ENCODE measurements at regions not wholly inside any gene's neighbourhood (a gene's known extent, or its start where the extent isn't known, plus 50 kb on each side); places are given as distances from the start of the nearest gene placed in this dataset.

DNA sequence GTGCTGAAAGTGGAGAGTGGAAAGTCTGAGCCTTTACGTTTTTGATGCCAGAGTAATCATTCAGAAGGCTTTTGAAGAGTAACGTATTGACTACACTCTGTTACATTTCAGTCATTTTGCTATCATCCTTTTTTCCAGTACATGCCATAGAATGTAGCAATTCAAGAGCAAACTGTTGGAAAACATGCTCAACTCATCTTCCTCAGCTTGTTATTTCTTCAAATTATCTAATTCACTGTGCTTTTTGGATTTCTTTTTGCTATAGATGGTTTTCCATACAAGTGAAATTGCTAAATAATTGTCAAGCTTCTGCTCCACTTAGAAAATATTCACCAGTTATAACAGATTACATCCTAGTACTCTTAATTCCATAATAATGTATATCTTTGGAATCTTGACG lies 129.9 kb upstream of the CLEC14A start:
- H3K4me1 Mint-ChIP-seq: no peaks in the 10 kb centered on the region
- Histone ChIP-seq H3K9me3 (replicated peaks in 1 of 2; ENCODE audit: control insufficient read depth in 1 of 2, insufficient read depth in 1 of 2, low read length in 2 of 2) (no peaks in the 10 kb centered on the region), H2AFZ (ENCODE audit: insufficient read depth, low read depth, low read length, poor library complexity, severe bottlenecking) (no peak overlapping the region), H3K27ac (ENCODE audit: low read depth in 1 of 2, low read length in 2 of 2) (no peak overlapping the region), H3K4me2 (replicated peaks; ENCODE audit: extremely low read depth, low read length, poor library complexity, severe bottlenecking) (no peak overlapping the region), H4K20me1 (ENCODE audit: insufficient read depth, low read length) (no peaks in the 10 kb centered on the region), H3K4me1 (ENCODE audit: control insufficient read depth in 1 of 2, insufficient read depth in 2 of 2, low read length in 2 of 2) (no peaks in the 10 kb centered on the region), H3K4me3 (replicated peaks in 1 of 3; ENCODE audit: low read depth in 2 of 3, low read length in 3 of 3) (no peak overlapping the region), H3K27me3 (ENCODE audit: control insufficient read depth in 2 of 2, insufficient read depth in 2 of 2, low read length in 2 of 2) (no peaks in the 10 kb centered on the region), H3K9ac (ENCODE audit: insufficient read depth, low read length, poor library complexity, severe bottlenecking) (no peak overlapping the region), H3K36me3 (replicated peaks in 1 of 2; ENCODE audit: control insufficient read depth in 1 of 2, insufficient read depth in 2 of 2, low read length in 2 of 2) (no peaks in the 10 kb centered on the region), H3K79me2 (ENCODE audit: insufficient read depth, low read length) (no peaks in the 10 kb centered on the region)
- H3K36me3 Mint-ChIP-seq: no peaks in the 10 kb centered on the region
- DNase-seq: no peak
- no peak overlapping the region for H3K4me3 Mint-ChIP-seq
- intact Hi-C loops (cut with micrococcal nuclease): no loop called here
- H3K9me3 Mint-ChIP-seq: peaks cover 0 to 5% (median 2%) of the 10 kb centered on the region in 7 donors
- no peaks in the 10 kb centered on the region for H3K27me3 Mint-ChIP-seq (ENCODE audit: low read depth in 3 of 3)
- WGBS (ENCODE audit: insufficient coverage): no CpG with 5 or more reads among the region's 3 CpGs
- H3K27ac Mint-ChIP-seq: no peak overlapping the region
- TF ChIP-seq, protein P1, sequence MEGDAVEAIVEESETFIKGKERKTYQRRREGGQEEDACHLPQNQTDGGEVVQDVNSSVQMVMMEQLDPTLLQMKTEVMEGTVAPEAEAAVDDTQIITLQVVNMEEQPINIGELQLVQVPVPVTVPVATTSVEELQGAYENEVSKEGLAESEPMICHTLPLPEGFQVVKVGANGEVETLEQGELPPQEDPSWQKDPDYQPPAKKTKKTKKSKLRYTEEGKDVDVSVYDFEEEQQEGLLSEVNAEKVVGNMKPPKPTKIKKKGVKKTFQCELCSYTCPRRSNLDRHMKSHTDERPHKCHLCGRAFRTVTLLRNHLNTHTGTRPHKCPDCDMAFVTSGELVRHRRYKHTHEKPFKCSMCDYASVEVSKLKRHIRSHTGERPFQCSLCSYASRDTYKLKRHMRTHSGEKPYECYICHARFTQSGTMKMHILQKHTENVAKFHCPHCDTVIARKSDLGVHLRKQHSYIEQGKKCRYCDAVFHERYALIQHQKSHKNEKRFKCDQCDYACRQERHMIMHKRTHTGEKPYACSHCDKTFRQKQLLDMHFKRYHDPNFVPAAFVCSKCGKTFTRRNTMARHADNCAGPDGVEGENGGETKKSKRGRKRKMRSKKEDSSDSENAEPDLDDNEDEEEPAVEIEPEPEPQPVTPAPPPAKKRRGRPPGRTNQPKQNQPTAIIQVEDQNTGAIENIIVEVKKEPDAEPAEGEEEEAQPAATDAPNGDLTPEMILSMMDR (IDR thresholded peaks at IDR 0.05): no peak

DNA sequence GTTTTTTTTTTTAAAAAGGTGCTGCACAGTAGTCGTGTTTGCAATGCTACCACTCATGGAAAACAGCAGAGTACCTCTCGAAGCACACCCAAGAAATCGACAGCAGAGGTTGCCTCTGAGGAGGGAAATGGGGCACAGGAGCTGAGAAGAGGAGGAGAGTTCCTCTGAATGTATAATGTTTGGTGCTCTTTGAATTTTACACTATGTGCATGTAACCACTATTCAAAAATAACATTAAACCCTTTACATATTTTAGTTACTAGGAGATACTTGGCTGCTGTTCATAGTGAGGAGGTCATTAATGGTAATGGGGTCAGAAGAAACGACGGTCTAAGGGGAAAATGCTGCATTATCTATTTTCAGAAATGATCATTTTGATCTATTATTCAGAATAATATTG lies 129.4 kb upstream of the CLEC14A start:
- Histone ChIP-seq H3K4me2 (replicated peaks; ENCODE audit: extremely low read depth, low read length, poor library complexity, severe bottlenecking) (no peak overlapping the region), H4K20me1 (ENCODE audit: insufficient read depth, low read length) (no peaks in the 10 kb centered on the region), H3K4me1 (ENCODE audit: control insufficient read depth in 1 of 2, insufficient read depth in 2 of 2, low read length in 2 of 2) (no peaks in the 10 kb centered on the region), H2AFZ (ENCODE audit: insufficient read depth, low read depth, low read length, poor library complexity, severe bottlenecking) (no peak overlapping the region), H3K36me3 (replicated peaks in 1 of 2; ENCODE audit: control insufficient read depth in 1 of 2, insufficient read depth in 2 of 2, low read length in 2 of 2) (no peaks in the 10 kb centered on the region), H3K27me3 (ENCODE audit: control insufficient read depth in 2 of 2, insufficient read depth in 2 of 2, low read length in 2 of 2) (no peaks in the 10 kb centered on the region), H3K27ac (ENCODE audit: low read depth in 1 of 2, low read length in 2 of 2) (no peak overlapping the region), H3K9ac (ENCODE audit: insufficient read depth, low read length, poor library complexity, severe bottlenecking) (no peak overlapping the region), H3K4me3 (replicated peaks in 1 of 3; ENCODE audit: low read depth in 2 of 3, low read length in 3 of 3) (no peak overlapping the region), H3K9me3 (replicated peaks in 1 of 2; ENCODE audit: control insufficient read depth in 1 of 2, insufficient read depth in 1 of 2, low read length in 2 of 2) (no peaks in the 10 kb centered on the region), H3K79me2 (ENCODE audit: insufficient read depth, low read length) (no peaks in the 10 kb centered on the region)
- Mint-ChIP-seq H3K4me1 (no peaks in the 10 kb centered on the region), H3K4me3 (no peak overlapping the region), H3K36me3 (no peaks in the 10 kb centered on the region), H3K27ac (no peak overlapping the region), H3K9me3 (peaks cover 0 to 5% (median 2%) of the 10 kb centered on the region in 7 donors), H3K27me3 (ENCODE audit: low read depth in 3 of 3) (no peaks in the 10 kb centered on the region)
- no peak for DNase-seq
- TF ChIP-seq, protein P1 (IDR thresholded peaks at IDR 0.05): no peak
- no CpG with 5 or more reads among the region's 5 CpGs for WGBS (ENCODE audit: insufficient coverage)
- intact Hi-C loops (cut with micrococcal nuclease): no loop called here
